ENCODE measurements at regions not wholly inside any gene's neighbourhood (a gene's known extent, or its start where the extent isn't known, plus 50 kb on each side); places are given as distances from the start of the nearest gene placed in this dataset.
A peak's percentile ranks its signal among the peaks of the same experiment; 100 is the strongest.
"Not testable (repeated sequence)": the region's sequence is repeated elsewhere in the genome, so short reads cannot be mapped to it uniquely, and the experiment has no call there.

- H3K4me1 ChIP-seq (replicated peaks in 1 of 2), result peaks cover 11 to 22% of the 10 kb centered on the region in 2 donors
- ATAC-seq (replicated peaks in 6 of 8), result peak in 5 of 8 experiments; percentile 14 to 61 (median 19)
- H3K4me3 ChIP-seq; H3K27ac ChIP-seq; in situ Hi-C loops (cut with MboI; ENCODE audit: low pct_unique_long_range_greater_than_20kb in 2 of 9, low sequenced_read_pairs in 9 of 9, unreplicated experiment in 9 of 9): not testable (repeated sequence)
- WGBS, 10 experiments, result 87% methylated on average over 3 of the region's 12 CpGs; no CpG with 5 or more reads in 8 of the 10 experiments
Measured at GRCh38 chr12:131207300-131207660, 253.6 kb downstream of the ADGRD1 start.

- H3K4me3 ChIP-seq; in situ Hi-C loops (cut with MboI; ENCODE audit: low pct_unique_long_range_greater_than_20kb in 2 of 9, low sequenced_read_pairs in 9 of 9, unreplicated experiment in 9 of 9); H3K27ac ChIP-seq: not testable (repeated sequence)
- WGBS, 10 experiments, result no CpG with 5 or more reads among the region's 21 CpGs
- H3K4me1 ChIP-seq (replicated peaks in 1 of 2), result peaks cover 11 to 22% of the 10 kb centered on the region in 2 donors
- peak in 2 of 8 experiments; percentile 24 to 27 for ATAC-seq (replicated peaks in 6 of 8)
Measured at GRCh38 chr12:131207841-131208240, 254.1 kb downstream of the ADGRD1 start.

- Histone ChIP-seq H3K4me1 (replicated peaks in 1 of 2) (peaks cover 11 to 22% of the 10 kb centered on the region in 2 donors), H3K4me3 (no peak overlapping the region), H3K27ac (no peak overlapping the region)
- in situ Hi-C loops (cut with MboI; ENCODE audit: low pct_unique_long_range_greater_than_20kb in 2 of 9, low sequenced_read_pairs in 9 of 9, unreplicated experiment in 9 of 9), result no loop called here
- peak in 4 of 8 experiments; percentile 18 to 30 (median 20) for ATAC-seq (replicated peaks in 6 of 8)
- no CpG with 5 or more reads among the region's 5 CpGs for WGBS, 10 experiments
Measured at GRCh38 chr12:131208425-131208824, 254.7 kb downstream of the ADGRD1 start.

DNA sequence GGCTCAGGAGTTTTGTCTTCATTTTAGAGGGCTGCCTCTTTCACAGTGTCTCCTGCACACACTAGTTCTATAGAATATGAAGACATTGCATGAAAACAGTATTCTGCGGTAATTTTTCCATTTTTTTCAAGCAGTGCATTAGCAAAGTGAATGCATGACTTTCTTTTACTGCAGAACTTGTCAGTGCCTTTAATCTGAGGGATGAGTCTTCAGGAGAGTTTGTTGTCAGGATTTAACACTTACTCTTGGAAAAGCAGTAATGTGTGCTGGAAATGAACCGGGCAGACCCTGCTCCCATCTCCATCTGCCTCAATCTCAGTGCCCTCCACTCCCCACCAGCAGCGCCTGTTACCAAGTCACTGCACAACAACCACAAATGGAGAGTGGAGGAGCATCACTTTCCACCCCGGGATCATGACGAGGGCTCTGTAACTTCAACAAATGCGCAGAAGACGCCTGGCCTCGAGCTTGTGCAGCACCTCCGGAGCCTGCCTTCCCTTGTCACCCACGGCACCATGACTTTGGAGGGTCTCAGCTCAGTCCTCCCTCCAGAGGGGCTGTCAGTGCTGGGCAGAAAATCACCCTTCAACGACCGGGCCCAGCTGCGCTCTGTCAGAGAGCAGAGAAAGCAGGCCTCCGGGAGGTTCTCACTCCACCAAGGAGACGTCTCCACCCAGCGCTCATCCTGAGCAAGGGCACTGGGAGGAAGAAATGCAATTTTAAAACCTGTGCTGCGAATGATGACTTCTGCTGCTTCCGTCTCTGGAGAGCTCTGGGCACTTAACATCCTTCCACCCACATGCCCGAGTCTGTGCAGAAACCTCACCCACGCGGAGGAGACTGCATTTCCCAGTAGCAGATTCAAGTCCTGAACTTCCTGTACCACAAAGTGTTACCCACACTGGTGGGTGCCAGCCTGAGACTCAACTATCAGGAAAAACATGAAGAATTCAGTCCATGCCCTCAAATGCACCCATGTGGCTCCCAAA is 255.7 kb downstream of the ADGRD1 start:
- in situ Hi-C loops (cut with MboI; ENCODE audit: low pct_unique_long_range_greater_than_20kb in 2 of 9, low sequenced_read_pairs in 9 of 9, unreplicated experiment in 9 of 9), result no loop called here

DNA sequence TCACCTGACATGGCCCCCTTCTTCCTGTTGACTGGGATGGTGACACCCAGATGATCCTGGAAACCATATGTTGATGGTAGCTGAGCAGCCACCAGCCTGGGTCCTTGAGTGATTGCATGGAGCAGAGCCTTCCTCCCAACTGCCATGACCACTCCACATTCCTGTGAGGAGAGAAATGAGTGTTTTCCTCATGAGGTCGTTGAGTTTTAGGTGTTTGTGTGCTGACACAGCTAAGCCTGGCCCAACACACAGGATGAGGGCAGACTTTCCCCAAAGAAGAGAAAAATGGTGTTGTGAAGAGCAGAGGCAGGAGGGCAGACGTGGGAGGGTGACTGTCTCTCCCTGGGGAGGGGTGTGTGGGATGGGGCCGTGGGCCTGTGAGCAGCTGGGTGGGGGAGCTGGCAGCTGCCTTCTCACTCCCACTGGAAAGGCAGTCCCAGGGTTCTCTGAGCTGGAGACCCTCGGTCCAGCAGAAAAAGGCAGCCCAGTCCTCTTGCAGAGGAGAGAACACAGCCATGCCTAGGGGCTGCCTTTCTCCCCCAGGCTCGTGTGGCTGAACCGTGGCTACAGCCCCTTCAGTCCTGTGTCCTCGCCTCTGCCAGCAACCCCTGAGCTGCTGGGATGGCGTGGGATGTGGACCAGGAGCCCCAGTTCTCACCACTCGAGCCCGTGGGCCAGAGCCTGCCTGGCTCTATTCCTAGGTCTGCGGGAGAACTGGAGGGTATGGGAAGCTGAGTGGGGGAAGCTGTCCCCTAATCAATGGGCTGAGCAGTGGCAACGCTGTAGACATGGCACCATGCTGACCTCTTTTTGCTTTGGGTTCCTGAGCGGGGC is 257.0 kb downstream of the ADGRD1 start:
- 0 to 80% (median 40%) methylated on average over 1 to 5 of the region's 13 CpGs; no CpG with 5 or more reads in 7 of the 10 experiments for WGBS, 10 experiments
- no peak for ATAC-seq (replicated peaks in 6 of 8)
- Histone ChIP-seq H3K27ac (no peak overlapping the region), H3K4me1 (replicated peaks in 1 of 2) (peaks cover 8 to 12% of the 10 kb centered on the region in 2 donors), H3K4me3 (no peak overlapping the region)
- in situ Hi-C loops (cut with MboI; ENCODE audit: low pct_unique_long_range_greater_than_20kb in 2 of 9, low sequenced_read_pairs in 9 of 9, unreplicated experiment in 9 of 9), result no loop called here

More for the DNA sequence above, 255.7 kb downstream of the ADGRD1 start:
- Histone ChIP-seq H3K27ac (no peak overlapping the region), H3K4me3 (no peak overlapping the region), H3K4me1 (replicated peaks in 1 of 2) (peaks cover 11 to 22% of the 10 kb centered on the region in 2 donors)
- 0 to 100% (median 69%) methylated on average over 1 to 11 of the region's 21 CpGs; no CpG with 5 or more reads in 2 of the 10 experiments for WGBS, 10 experiments
- ATAC-seq (replicated peaks in 6 of 8), result no peak

DNA sequence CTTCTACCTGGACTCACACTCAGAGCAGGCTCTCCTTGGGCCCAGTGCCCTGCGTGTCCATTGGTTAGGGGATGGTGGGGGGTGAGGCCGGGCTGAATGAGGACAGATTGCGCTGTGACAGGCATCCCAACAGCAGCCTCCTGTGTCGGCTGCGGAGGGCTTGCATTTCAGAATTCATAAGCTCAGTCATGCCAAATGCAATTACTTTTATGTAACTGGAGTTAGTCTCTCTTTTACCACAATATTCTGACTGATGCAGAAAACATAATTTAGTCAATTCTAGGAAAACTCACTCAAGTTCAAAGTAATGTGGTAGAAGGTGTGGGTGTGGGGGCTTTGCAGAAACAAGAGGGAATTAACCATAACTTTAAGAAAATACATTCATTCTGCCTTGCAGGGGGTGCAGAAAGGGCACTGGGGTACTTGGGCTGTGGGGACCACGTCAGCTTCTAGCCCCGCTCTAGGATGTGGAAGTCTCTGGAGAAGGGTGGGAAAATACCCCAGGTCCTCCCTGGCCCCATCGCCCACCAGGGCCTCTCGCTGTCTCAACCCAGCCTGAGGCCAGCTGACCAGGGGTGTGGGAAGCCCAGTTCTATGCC is 257.7 kb downstream of the ADGRD1 start:
- peaks cover 6 to 9% of the 10 kb centered on the region in 2 donors for H3K4me1 ChIP-seq (replicated peaks in 1 of 2)
- no peak overlapping the region for H3K4me3 ChIP-seq
- no peak overlapping the region for H3K27ac ChIP-seq
- no peak for ATAC-seq (replicated peaks in 6 of 8)
- in situ Hi-C loops (cut with MboI; ENCODE audit: low pct_unique_long_range_greater_than_20kb in 2 of 9, low sequenced_read_pairs in 9 of 9, unreplicated experiment in 9 of 9), result no loop called here
- 20 to 74% (median 60%) methylated on average over 1 to 6 of the region's 9 CpGs; no CpG with 5 or more reads in 5 of the 10 experiments for WGBS, 10 experiments

DNA sequence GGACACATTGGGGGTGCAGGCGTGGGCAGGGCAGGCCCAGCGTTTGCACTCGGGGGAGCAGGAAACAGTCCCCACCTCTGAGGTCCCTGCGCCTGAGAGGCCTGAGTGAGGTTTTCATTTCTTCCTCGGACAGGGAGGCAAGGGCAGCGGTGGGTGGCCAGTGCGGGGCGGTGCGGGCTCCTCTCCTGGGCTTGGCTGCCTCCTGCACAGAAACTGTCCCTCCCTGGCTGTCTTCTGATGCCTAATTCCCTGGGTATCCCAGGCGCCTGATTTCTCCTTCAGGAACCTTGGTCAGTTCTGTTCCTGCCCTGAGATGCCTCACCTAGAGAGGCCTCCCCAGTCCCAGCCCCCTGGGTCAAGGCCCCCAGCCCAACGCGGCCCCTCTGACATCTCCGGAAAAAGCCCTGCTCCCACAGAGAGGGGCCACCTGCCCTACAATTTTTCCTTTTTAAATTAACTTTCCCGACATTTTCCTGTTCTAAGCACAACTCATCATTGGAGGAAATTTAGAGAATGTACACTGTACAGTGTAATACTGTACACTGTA is 260.3 kb downstream of the ADGRD1 start:
- peaks cover 24% of the 10 kb centered on the region in 2 donors for H3K4me1 ChIP-seq (replicated peaks in 1 of 2)
- in situ Hi-C loops (cut with MboI; ENCODE audit: low pct_unique_long_range_greater_than_20kb in 2 of 9, low sequenced_read_pairs in 9 of 9, unreplicated experiment in 9 of 9), result no loop called here
- no peak for ATAC-seq (replicated peaks in 6 of 8)
- 0 to 100% (median 70%) methylated on average over 1 to 5 of the region's 14 CpGs; no CpG with 5 or more reads in 1 of the 10 experiments for WGBS, 10 experiments
- H3K27ac ChIP-seq, result no peak overlapping the region
- no peak overlapping the region for H3K4me3 ChIP-seq

DNA sequence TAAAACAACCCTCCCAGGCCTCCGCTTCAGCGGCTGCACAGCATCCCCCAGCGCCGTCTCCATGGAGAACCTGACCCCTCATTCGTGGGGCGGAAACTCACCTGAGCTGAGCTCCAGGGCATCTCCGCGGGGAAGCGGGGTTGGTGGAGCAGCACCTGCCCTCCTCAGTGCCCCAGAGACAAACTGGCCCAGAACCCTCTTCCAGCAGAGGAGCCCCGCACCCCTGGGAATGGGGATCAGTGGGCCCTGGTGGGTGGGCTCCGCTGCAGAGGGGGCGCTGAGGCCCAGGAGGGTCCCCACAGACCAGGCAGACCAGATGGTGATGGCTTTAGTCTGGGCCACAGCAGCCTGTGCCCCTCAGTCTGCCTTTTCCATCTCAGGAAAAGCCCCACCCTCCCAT is 261.2 kb downstream of the ADGRD1 start:
- ATAC-seq (replicated peaks in 6 of 8); in situ Hi-C loops (cut with MboI; ENCODE audit: low pct_unique_long_range_greater_than_20kb in 2 of 9, low sequenced_read_pairs in 9 of 9, unreplicated experiment in 9 of 9): not testable (repeated sequence)
- WGBS, 10 experiments, result no CpG with 5 or more reads among the region's 12 CpGs

DNA sequence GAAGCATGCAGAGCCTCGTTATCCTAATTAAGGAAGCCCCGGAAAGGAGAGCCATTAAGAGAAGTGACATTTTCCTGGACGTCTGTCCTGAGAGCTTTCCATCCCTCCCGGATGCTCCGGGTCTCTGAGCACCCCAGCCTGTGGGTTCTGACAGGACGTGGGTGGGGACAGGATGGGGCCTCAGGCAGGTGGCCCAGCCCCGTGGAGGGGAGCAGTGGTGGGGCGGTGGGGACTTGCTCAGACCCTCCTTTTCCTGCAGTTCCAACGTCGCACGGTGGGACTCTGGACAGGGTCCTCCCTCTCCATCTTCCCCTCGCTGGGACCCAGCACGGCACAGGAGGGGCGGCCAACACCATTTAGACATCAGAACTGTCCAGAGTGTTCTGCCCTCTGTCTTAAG is 262.9 kb downstream of the ADGRD1 start:
- in situ Hi-C loops (cut with MboI; ENCODE audit: low pct_unique_long_range_greater_than_20kb in 2 of 9, low sequenced_read_pairs in 9 of 9, unreplicated experiment in 9 of 9); H3K4me3 ChIP-seq; ATAC-seq (replicated peaks in 6 of 8): not testable (repeated sequence)
- peak overlapping the region in 1 of 2 donors; percentile 37 for H3K27ac ChIP-seq
- H3K4me1 ChIP-seq (replicated peaks in 1 of 2), result peaks cover 32 to 40% of the 10 kb centered on the region in 2 donors
- WGBS, 10 experiments, result 80% methylated on average over 2 of the region's 14 CpGs; no CpG with 5 or more reads in 9 of the 10 experiments

More for the DNA sequence above, 261.2 kb downstream of the ADGRD1 start:
- peaks cover 31 to 33% of the 10 kb centered on the region in 2 donors for H3K4me1 ChIP-seq (replicated peaks in 1 of 2)
- H3K27ac ChIP-seq, H3K4me3 ChIP-seq: not testable (repeated sequence)

DNA sequence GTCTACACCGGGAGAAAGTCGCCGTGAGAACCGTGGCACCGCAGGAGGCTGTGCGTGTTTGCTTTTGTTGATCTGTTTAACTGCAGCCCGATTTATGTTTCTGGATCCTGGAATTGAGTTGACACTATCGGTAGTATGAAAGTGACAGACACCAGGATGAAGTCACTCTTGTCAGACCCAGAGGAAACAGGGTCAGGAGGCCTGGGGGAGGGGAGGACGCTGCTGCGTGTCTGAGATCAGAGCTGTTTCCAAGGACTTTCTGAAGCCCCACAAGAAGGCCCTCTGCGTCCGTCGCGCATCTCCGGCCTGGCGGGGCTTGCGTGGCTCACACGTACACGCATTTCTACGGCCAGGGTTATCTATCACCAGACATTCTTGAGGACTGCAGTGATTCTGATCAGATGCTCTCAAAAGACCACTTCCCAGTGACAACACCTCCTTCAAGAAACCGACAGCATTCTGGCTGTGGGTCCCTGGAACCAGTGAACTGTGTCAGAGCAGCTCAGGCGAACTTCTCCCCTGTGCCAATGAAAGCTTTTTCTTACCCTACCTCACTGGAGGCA is 263.4 kb downstream of the ADGRD1 start:
- H3K4me1 ChIP-seq (replicated peaks in 1 of 2), result peaks cover 37 to 45% of the 10 kb centered on the region in 2 donors
- H3K4me3 ChIP-seq, result no peak overlapping the region
- in situ Hi-C loops (cut with MboI; ENCODE audit: low pct_unique_long_range_greater_than_20kb in 2 of 9, low sequenced_read_pairs in 9 of 9, unreplicated experiment in 9 of 9), result no loop called here
- 60 to 100% (median 84%) methylated on average over 1 to 12 of the region's 22 CpGs; no CpG with 5 or more reads in 3 of the 10 experiments for WGBS, 10 experiments
- peak in 5 of 8 experiments; percentile 82 to 88 (median 87) for ATAC-seq (replicated peaks in 6 of 8)
- H3K27ac ChIP-seq, result peak overlapping the region; percentile 37 to 38

GRCh38 chr12:131218026-131218922 is 264.6 kb downstream of the ADGRD1 start:
- peak in 6 of 8 experiments; percentile 31 to 58 (median 38) for ATAC-seq (replicated peaks in 6 of 8)
- Histone ChIP-seq H3K4me1 (replicated peaks in 1 of 2) (peaks cover 48 to 56% of the 10 kb centered on the region in 2 donors), H3K4me3 (no peak overlapping the region), H3K27ac (peak overlapping the region; percentile 36 to 38)
- WGBS, 10 experiments, result 19 to 63% (median 48%) methylated on average over 4 to 19 of the region's 27 CpGs; no CpG with 5 or more reads in 2 of the 10 experiments
- in situ Hi-C loops (cut with MboI; ENCODE audit: low pct_unique_long_range_greater_than_20kb in 2 of 9, low sequenced_read_pairs in 9 of 9, unreplicated experiment in 9 of 9), result no loop called here
